ENCODE measurements at regions not wholly inside any gene's neighbourhood (a gene's known extent, or its start where the extent isn't known, plus 50 kb on each side); places are given as distances from the start of the nearest gene placed in this dataset.

GRCh38 chr17:15882058-15882720 lies 62.7 kb upstream of the ADORA2B start:
- TF ChIP-seq CTCF (IDR thresholded peaks at IDR 0.05), result no peak
- TF ChIP-seq EZH2 (IDR thresholded peaks at IDR 0.05; ENCODE audit: borderline replicate concordance, insufficient read depth, low read depth, low read length, poor library complexity, severe bottlenecking), result no peak
